HG03432 (cell line): ENCODE measurements at regions not wholly inside any gene's neighbourhood (a gene's known extent, or its start where the extent isn't known, plus 50 kb on each side); places are given as distances from the start of the nearest gene placed in this dataset.
"Not testable (repeated sequence)": the region's sequence is repeated elsewhere in the genome, so short reads cannot be mapped to it uniquely, and the experiment has no call there.

Source experiments
- ATAC-seq: cut with Tn5 transposase; IDR thresholded peaks from one replicate; pipeline ENCODE4 v1.9.1; 2021; ENCODE audit warnings: mild to moderate bottlenecking, moderate library complexity; ENCODE audit not compliant: unreplicated experiment

DNA sequence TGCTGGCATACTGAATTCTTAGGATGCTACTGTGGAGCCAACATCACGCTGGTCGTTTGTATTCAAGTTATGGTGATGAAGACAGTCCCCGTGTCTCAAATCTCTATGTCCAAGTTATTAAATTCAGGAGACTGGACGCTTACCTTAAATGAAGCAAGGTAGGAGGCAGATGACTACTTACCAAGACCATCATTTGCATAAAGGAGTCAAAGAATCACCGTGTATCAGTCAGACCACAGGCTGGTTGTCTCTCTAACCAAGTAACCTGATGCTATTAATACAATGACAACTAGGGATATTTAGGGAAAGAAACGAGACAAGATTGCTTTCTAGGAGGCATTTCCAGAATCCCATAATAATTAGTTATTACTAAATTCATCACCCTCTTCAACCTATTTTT is 78.1 kb upstream of the FRMD6 start:
- ATAC-seq, result no peak

- ATAC-seq, result no peak
Observed at GRCh38 chr14:51574009-51574408, 77.7 kb upstream of the FRMD6 start.

DNA sequence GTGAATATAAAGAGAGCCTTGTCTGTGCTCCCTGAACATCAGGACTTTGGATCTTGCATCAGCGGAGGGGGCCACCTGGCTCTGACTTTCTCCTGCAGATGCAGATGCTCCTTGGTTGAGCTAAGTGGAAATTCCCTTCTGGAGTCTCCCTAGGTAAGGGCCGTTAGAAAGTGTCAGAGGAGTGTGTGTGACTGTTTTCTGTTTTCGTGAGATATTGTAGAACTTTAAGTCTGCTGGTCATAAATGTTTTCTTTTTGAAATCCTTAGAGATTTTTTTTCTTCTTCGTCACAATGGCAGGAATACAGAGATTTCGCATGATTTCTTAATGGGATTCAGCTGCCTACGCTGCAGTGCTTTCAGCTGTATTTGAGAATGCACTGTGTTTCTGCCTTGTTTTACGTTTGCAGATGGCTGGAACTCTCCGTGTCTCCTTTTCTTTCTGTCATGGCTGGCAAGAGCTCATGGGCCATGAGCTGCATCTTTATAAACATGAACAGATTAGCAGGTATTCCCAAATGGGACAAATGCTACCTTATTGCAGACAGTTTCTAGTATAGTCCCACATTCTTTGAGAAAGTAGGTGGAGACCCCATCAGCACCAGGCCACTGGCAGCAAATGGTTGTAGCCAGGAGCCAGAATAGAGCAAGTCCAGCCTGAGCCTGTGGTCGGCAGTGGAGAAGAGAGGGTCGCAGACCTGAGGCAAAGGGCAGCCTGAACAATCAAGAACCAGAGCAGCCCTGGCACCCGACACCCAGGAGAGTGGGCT is 76.2 kb upstream of the FRMD6 start:
- no peak for ATAC-seq

- no peak for ATAC-seq
Observed at GRCh38 chr14:51576117-51576430, 75.6 kb upstream of the FRMD6 start.

DNA sequence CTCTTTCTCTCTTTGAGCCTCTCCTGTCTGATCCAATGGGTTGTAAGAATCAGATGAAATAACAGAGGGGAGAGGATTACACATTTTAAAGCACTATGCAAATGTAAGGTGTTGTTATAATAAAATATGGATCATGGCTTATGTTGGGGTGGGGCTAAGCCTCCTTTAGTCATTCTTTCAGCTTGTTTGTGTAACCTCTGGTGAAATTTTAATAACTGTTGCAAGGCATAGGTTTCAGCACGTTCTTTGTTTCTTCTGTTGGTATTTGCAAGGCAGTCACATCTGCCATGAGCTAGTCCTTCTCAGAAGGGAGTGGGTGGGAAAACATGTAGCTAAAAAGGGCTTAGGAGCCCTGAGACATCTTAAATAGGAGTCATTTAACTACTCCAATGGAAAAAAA is 74.8 kb upstream of the FRMD6 start:
- no peak for ATAC-seq

DNA sequence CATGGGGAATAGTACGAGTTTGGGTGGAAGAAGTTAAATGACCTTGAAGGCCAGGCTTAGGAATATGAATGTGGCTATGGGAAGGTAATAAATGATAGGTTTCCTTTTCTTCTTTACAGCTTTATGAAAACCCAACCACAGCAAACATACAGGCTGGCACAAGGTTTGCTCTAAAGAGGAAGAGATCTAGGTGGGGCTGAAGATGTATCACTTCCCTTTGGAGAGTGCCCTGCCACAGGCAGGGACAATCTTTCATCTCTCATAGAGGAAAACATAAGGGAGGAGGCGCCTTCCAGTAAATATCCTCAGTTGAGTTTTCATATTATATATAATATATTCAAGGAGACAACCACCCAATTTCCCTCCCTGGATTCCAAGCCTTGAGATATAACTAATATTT is 72.9 kb upstream of the FRMD6 start:
- ATAC-seq, result no peak

- no peak for ATAC-seq
Observed at GRCh38 chr14:51581017-51581881, 70.5 kb upstream of the FRMD6 start.

- no peak for ATAC-seq
Observed at GRCh38 chr14:51582437-51582836, 69.3 kb upstream of the FRMD6 start.

DNA sequence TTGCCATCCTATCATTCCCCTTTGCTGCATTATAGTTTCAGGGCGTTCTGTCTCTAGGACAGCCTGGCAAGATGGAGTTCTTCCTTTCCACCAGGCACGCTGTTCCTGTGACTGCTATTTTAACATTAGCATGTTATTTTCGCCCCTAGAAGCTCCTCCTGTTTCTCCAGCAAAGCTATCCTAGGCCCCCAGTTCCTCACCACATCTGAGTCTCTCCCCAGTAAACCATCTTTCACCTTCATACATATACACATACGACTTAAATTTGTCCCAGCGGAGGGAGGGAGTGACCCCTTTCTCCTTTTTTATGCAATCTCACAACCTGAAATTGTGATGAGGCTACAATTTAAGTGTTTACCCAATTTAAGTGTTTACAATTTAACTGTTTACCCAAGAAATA is 66.7 kb upstream of the FRMD6 start:
- ATAC-seq, result no peak

GRCh38 chr14:51592836-51593235 is 58.9 kb upstream of the FRMD6 start:
- ATAC-seq, result no peak

DNA sequence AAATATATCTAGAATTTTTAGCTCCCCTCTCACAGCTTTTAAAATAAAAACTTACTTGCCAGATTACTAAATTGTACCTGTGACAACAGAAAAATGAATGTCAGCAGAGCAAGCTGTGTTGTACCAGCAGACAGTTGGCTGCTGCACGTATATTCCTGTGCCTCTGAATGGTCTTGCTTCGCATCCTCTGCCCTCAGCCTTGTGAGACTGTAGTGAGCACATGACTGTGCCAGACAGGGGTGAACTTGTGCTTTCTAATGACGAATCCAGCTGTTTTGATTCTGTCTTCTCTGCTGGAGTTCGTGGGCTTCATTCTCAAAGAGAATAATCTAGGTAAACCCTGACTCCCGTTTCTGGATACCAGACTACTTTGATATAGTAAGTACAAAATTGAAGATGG is 58.3 kb upstream of the FRMD6 start:
- no peak for ATAC-seq

DNA sequence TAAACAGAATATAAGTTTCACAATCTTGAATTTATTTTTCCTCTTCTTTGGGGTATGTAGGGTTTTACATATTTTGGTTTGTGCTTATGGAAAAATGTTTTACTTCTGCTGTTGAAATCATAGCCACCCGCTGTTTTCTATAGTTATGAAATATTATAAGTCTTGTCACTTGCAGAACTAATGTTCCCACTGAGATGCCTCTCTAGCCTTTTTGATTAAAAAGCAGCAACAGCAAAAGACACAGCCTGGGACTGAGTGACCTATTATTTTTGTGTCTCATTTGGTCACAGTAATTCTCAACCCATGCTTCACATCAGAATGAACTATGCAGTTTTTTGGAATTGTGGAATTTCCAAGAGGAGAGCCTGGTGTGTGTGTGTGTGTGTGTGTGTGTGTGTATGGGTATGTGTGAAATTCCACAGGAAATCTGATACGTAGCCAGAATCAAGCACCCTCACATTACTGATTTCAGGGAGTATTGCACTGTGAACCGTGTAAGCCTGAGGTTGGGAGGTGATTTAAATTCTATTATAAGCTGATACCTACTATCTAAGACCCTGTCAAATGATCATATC is 55.7 kb upstream of the FRMD6 start:
- ATAC-seq, result no peak

- ATAC-seq, result no peak
Observed at GRCh38 chr14:51596488-51597117, 55.1 kb upstream of the FRMD6 start.

DNA sequence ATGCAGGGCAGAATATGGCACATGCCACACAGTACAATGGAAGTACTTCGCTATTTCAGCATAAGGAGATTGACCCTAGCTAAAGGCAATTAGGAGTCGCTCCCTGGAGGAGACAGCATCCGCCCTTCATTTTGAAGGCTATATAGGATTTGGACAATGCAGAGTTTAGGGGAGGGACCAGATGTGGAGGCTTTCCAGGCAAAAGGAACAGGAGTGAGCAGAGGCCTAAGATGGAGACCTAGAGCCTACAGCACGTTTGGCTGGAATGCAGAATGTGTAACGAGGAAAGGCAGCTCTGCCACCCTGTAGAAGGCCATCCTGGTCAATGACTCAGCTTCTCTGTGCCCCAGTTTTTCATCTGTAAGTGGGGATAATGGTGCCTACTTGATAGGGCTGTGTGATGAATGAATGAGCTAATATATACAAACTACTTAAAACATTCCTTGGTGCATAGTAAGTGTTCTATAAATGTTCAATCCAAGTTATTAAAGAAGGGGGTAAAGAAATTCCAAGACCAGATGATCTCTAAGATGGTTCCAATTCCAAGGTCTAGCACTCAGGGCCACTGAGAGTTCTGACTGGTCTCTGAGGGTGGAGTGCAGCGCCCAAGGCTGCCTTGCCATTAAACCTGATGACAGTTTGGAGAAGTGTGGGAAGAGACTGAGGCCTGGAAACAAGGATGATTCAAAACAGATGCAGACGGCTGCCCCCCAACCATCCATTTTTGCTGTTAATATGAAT is 54.3 kb upstream of the FRMD6 start:
- ATAC-seq, result no peak

- not testable (repeated sequence) for ATAC-seq
Observed at GRCh38 chr14:51598924-51599600, 52.6 kb upstream of the FRMD6 start.

DNA sequence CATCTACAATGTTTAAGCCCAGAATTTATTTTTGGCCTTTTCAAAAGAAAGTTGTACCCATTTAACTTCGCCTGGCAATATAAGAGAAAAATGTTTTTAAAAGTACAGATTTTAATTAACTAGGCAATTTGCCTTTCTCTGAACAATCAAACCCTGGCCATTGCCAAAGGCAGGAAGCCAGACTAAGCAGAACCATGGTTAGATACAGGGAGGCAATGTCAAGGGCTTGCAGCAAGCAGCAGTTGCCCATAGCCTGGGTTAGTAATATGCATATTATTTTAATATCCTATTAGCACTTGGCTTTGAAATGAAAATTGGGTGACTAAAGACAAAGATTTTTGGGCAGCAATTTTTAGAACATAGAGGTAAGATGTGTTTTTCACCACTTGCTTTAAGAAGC is 51.1 kb upstream of the FRMD6 start:
- no peak for ATAC-seq
